ENCODE measurements at regions not wholly inside any gene's neighbourhood (a gene's known extent, or its start where the extent isn't known, plus 50 kb on each side); places are given as distances from the start of the nearest gene placed in this dataset.

DNA sequence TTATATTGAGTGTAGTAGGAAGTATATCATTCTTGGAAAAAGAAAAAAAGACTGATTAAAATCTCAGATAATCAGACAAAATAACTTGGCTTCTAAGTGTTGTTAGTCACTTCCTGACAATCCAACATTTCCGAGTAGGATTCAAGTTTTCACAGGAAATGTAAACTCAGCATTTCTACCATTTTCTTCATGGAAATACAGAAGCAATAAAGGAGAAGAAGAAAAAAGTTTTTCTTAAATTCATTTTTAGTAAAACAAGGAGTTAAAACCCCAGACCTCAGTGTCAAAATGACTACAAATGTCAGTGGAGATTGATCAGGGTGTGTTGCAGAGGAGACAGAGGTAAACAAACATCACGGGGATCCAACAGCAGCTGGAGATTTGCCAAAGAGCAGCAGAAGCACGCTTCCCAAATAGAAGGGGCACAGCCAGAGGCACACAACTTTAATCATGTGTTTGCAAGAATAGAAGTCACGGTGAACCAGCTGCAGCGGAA, 129.3 kb upstream of the FAM9B start:
- no peak for TF ChIP-seq RAD21 (IDR thresholded peaks at IDR 0.05; ENCODE audit: low read length)
- TF ChIP-seq NFE2L2 (IDR thresholded peaks at IDR 0.05; ENCODE audit: low read depth, low read length): no peak
- TF ChIP-seq POLR2A (IDR thresholded peaks at IDR 0.05; ENCODE audit: low read depth, low read length): no peak
- TF ChIP-seq, protein P1, sequence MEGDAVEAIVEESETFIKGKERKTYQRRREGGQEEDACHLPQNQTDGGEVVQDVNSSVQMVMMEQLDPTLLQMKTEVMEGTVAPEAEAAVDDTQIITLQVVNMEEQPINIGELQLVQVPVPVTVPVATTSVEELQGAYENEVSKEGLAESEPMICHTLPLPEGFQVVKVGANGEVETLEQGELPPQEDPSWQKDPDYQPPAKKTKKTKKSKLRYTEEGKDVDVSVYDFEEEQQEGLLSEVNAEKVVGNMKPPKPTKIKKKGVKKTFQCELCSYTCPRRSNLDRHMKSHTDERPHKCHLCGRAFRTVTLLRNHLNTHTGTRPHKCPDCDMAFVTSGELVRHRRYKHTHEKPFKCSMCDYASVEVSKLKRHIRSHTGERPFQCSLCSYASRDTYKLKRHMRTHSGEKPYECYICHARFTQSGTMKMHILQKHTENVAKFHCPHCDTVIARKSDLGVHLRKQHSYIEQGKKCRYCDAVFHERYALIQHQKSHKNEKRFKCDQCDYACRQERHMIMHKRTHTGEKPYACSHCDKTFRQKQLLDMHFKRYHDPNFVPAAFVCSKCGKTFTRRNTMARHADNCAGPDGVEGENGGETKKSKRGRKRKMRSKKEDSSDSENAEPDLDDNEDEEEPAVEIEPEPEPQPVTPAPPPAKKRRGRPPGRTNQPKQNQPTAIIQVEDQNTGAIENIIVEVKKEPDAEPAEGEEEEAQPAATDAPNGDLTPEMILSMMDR (conservative IDR thresholded peaks at IDR 0.05; ENCODE audit: low read depth, low read length): no peak
- no peak for TF ChIP-seq MXI1 (IDR thresholded peaks at IDR 0.05; ENCODE audit: borderline replicate concordance, low read depth, low read length)
- TF ChIP-seq, protein P2, sequence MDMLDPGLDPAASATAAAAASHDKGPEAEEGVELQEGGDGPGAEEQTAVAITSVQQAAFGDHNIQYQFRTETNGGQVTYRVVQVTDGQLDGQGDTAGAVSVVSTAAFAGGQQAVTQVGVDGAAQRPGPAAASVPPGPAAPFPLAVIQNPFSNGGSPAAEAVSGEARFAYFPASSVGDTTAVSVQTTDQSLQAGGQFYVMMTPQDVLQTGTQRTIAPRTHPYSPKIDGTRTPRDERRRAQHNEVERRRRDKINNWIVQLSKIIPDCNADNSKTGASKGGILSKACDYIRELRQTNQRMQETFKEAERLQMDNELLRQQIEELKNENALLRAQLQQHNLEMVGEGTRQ (IDR thresholded peaks at IDR 0.05; ENCODE audit: low read depth, low read length): no peak
- no peak for TF ChIP-seq FOS (IDR thresholded peaks at IDR 0.05; ENCODE audit: low read depth, low read length)
- TF ChIP-seq MAZ (IDR thresholded peaks at IDR 0.05; ENCODE audit: borderline replicate concordance, low read depth, low read length): no peak
- no peak for TF ChIP-seq RCOR1 (IDR thresholded peaks at IDR 0.05; ENCODE audit: insufficient replicate concordance, low read length)
- TF ChIP-seq RFX5 (IDR thresholded peaks at IDR 0.05; ENCODE audit: low read depth, low read length): no peak
- TF ChIP-seq, protein P3, sequence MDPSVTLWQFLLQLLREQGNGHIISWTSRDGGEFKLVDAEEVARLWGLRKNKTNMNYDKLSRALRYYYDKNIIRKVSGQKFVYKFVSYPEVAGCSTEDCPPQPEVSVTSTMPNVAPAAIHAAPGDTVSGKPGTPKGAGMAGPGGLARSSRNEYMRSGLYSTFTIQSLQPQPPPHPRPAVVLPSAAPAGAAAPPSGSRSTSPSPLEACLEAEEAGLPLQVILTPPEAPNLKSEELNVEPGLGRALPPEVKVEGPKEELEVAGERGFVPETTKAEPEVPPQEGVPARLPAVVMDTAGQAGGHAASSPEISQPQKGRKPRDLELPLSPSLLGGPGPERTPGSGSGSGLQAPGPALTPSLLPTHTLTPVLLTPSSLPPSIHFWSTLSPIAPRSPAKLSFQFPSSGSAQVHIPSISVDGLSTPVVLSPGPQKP (IDR thresholded peaks at IDR 0.05; ENCODE audit: borderline replicate concordance, low read depth, low read length): no peak
- no peak for TF ChIP-seq CEBPB (IDR thresholded peaks at IDR 0.05; ENCODE audit: low read depth, low read length)
- TF ChIP-seq SMC3 (IDR thresholded peaks at IDR 0.05; ENCODE audit: low read depth, low read length): no peak
- no peak for TF ChIP-seq CHD1 (IDR thresholded peaks at IDR 0.05; ENCODE audit: low read depth, low read length)

Measured in IMR-90 (cell line).